ENCODE measurements at regions not wholly inside any gene's neighbourhood (a gene's known extent, or its start where the extent isn't known, plus 50 kb on each side); places are given as distances from the start of the nearest gene placed in this dataset.

- H3K4me3 ChIP-seq (ENCODE audit: low read depth, low read length) = no peak overlapping the region
- TF ChIP-seq CTCF (IDR thresholded peaks at IDR 0.05; ENCODE audit: low read depth, low read length) = no peak
Measured at GRCh38 chr1:69506311-69506710, 61.4 kb upstream of the LRRC7 start.

GRCh38 chr1:69506721-69507120 lies 61.0 kb upstream of the LRRC7 start:
- no peak for TF ChIP-seq CTCF (IDR thresholded peaks at IDR 0.05; ENCODE audit: low read depth, low read length)

GRCh38 chr1:69510026-69510425 lies 57.7 kb upstream of the LRRC7 start:
- no peak for TF ChIP-seq CTCF (IDR thresholded peaks at IDR 0.05; ENCODE audit: low read depth, low read length)
- no peak overlapping the region for H3K4me3 ChIP-seq (ENCODE audit: low read depth, low read length)

More at GRCh38 chr1:69506721-69507120, 61.0 kb upstream of the LRRC7 start:
- H3K4me3 ChIP-seq (ENCODE audit: low read depth, low read length) = no peak overlapping the region

- no peak overlapping the region for H3K4me3 ChIP-seq (ENCODE audit: low read depth, low read length)
- no peak for TF ChIP-seq CTCF (IDR thresholded peaks at IDR 0.05; ENCODE audit: low read depth, low read length)
Measured at GRCh38 chr1:69511426-69512192, 56.1 kb upstream of the LRRC7 start.

GRCh38 chr1:69513601-69514000 lies 54.1 kb upstream of the LRRC7 start:
- no peak for TF ChIP-seq CTCF (IDR thresholded peaks at IDR 0.05; ENCODE audit: low read depth, low read length)
- H3K4me3 ChIP-seq (ENCODE audit: low read depth, low read length) = no peak overlapping the region

All from WI38 (cell line).